GM19324 (cell line): ENCODE measurements at regions not wholly inside any gene's neighbourhood (a gene's known extent, or its start where the extent isn't known, plus 50 kb on each side); places are given as distances from the start of the nearest gene placed in this dataset.

Source experiments
- ATAC-seq: cut with Tn5 transposase; IDR thresholded peaks from one replicate; pipeline ENCODE4 v1.9.1; 2021; ENCODE audit warnings: mild to moderate bottlenecking, moderate library complexity; ENCODE audit not compliant: unreplicated experiment, low FRiP score

DNA sequence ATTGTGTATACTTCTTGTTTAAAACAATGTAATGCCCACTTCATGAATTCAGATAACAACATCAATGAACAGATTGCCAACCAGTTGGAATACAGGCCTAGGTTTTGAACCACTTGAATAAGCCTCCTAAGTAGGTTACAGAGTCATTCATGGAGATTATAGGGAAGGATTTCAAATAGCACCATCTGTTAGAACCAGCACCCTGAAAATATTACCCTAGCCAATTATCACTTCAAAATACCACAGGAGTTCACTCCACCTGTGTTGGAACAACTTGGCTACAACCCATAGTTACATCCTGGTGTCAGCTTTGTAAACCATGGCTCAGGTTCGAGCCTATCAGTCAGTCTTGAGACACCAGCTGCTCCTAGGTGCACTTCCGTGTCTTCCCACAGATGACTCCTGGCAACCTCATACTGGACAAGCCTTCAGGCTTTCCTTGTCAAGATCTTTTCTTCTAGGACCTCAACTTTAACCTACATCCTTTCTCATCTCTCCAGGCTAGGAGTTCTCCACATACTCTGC lies 350.0 kb downstream of the DEPDC1B start:
- no peak for ATAC-seq

DNA sequence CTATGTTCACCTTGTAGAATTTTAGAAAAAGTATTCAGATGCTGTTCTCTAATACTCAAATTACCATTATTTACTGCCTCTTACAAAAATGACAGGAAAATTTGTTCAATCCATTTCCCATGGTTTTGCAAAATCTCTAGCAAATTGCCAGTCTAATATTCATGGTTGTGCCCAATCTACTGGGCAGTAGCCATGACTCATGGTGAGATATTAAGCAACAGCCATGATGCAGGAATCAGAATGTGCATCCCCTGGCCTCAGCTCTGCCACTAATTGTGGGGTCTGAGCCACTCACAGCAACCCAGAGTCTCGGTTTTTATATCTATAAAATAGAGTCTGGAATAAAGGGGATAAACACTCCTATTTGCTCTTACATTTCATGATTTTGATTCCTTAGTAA lies 353.6 kb downstream of the DEPDC1B start:
- no peak for ATAC-seq

DNA sequence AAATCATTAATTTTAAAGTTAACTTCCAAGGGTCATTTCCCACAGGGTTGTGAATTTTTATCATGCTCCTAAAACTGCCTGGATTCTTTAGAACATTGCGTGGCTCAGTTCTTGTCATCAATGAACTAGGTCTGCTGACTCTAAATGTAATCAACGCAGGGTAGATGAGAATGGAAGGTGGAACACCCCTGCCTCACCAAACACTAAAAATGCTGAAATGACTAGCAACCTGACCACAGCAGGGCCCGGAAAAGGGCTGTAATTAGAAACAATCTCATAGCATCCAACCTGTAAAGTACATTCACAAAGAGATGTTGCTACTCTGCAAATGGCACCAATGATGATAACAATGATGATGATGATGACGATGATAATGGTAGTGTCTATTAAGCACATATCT lies 356.9 kb downstream of the DEPDC1B start:
- ATAC-seq = no peak

GRCh38 chr5:60340965-60341471 lies 358.9 kb downstream of the DEPDC1B start:
- ATAC-seq = no peak

GRCh38 chr5:60340326-60340725 lies 359.6 kb downstream of the DEPDC1B start:
- ATAC-seq = no peak

DNA sequence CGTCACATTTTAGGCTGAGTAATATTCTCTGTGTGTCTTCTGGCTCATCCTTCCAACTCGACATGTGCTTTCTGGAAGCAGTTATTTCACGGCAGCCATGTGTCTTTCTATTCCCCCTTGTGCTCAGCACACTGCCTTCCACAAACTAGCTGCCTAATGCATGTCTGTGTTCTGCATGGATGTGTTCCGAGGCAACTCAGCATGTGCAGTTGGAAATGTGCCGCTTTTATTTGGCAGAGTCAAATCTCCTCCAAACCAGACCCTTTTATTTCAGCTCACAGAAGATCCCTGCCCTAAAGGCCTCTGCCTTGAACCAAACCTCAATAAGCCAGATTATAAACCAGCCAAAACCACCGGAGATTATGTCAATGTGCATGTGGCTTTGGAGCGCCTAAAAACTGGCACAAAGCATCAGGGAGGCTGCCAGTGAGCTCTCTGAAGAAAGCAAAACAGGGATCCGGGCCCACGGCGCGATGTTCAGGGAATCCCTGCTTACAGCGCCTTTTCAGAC lies 360.2 kb downstream of the DEPDC1B start:
- ATAC-seq = no peak

DNA sequence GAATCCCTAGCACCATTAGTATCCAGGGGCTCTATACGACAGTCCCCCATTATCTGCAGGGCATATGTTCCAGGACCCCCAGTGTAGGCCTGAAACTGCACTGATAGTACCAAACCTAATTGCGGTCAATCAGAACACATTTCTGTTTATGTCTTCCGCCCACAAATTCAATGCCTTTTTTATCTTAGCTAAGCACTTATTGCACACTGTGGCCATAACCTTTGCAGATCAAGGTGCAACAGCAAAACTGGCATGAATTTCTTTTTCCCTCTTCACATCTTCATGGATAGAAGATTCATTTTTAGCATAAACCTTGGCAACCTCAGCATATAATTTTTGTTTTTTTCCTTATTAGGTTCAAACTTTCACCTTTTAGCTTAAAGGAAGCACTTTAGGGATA lies 361.1 kb downstream of the DEPDC1B start:
- ATAC-seq = no peak

- ATAC-seq = no peak
These were observed 363.5 kb downstream of the DEPDC1B start for GRCh38 chr5:60336491-60336890.

DNA sequence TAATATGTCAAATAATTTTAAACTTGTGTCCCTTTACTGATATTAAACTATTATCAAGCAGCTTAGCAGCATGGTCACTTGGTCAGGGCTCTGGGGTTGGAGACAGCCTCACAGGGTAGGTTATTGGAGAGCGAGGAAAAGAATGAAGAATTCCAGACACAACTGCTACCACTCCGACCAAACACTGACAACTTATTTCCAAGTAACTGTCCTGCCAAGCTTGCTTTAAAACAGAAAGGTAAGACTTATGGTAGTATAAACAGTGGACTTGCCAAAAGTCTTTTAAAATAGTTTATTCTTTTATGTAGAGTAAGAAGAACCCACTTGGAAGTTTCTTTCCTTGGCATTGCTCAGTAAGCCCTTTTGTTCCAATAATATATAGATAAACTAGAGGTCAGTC lies 364.1 kb downstream of the DEPDC1B start:
- no peak for ATAC-seq

GRCh38 chr5:60334281-60334713 lies 365.7 kb downstream of the DEPDC1B start:
- no peak for ATAC-seq

DNA sequence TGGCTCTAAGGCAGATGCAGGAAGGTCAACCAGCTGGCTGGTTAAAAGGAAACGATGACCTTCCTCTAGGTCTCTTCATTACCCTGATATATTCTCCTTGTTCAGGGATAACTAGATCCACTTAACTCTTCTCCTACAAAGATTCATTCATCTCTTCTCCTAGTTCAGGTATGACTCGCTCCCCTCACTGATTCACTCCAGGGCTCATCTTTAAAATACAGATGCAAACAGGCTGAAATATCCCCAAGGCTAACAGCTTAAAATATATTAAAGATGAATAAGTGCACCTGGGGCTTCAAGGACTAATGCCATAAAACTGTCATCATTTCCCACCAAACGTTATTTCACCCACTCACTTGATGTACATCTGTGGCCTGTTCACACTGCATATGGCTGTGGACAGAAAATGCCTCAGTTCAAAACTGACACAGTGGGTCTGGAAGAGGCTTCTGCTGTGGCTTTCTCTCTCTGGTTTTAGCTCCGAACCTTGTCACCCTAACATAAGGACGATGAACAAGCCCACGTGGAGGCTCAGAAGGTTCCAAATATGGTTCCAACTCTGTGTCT lies 366.9 kb downstream of the DEPDC1B start:
- ATAC-seq = no peak

- ATAC-seq = no peak
These were observed 367.5 kb downstream of the DEPDC1B start for GRCh38 chr5:60332244-60333004.

DNA sequence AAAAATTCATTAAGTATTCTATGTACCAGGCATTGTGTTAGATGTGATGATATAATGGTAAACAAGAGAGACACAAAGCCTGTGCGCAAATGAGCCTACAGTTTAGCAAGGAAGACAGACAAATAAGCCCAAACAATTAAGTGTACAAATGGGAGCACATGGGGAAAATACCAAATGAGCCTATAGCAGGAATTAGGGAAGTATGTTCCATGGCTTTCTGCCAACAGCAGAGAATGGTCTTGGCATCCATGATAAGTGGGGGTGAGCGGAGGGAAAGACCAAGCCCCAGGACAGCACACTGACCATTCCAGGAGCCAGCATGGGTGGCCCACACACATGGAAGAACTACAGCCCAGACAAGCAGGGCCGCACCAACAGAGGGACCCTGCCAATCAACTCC lies 369.7 kb downstream of the DEPDC1B start:
- no peak for ATAC-seq

- ATAC-seq = no peak
These were observed 374.1 kb downstream of the DEPDC1B start for GRCh38 chr5:60325870-60326269.

- ATAC-seq = no peak
These were observed 376.4 kb downstream of the DEPDC1B start for GRCh38 chr5:60323596-60323995.

DNA sequence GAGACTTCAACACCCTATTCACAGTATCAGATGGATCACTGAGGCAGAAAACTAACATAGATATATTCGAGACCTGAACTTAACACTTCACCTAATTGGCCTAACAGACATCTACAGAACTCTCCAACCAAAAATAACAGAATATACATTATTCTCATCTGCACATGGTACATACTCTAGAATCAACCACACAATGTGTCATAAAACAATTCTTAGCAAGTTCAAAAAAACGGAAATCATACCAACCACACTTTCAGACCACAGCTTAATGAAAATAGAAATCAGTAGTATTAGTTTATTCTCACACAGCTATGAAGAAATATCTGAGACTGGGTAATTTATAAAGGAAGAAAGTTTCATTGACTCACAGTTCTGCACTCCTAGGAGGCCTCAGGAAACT lies 387.9 kb downstream of the DEPDC1B start:
- ATAC-seq = no peak

- ATAC-seq = no peak
These were observed 400.0 kb downstream of the DEPDC1B start for GRCh38 chr5:60299944-60300343.

DNA sequence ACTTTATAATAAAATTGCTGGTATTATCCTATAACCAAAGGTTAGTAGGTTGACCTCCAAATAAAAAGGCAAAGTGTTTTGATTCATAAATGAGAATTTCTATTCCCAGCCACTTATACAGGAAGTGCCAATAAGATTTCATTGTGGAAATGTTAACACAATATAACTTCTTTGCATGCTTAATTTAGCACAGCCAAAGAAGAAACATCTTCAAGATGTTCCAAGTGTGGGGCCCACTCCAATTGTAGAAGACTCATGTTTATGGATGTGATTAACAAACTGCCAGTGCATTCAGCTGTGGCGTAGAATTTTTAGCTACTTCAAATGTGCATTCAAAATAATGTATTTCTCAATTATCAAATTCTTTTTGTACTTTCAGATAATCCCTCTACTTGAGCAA lies 402.3 kb downstream of the DEPDC1B start:
- ATAC-seq = no peak

GRCh38 chr5:60295423-60295822 lies 401.9 kb upstream of the PDE4D start:
- ATAC-seq = peak; percentile 60

DNA sequence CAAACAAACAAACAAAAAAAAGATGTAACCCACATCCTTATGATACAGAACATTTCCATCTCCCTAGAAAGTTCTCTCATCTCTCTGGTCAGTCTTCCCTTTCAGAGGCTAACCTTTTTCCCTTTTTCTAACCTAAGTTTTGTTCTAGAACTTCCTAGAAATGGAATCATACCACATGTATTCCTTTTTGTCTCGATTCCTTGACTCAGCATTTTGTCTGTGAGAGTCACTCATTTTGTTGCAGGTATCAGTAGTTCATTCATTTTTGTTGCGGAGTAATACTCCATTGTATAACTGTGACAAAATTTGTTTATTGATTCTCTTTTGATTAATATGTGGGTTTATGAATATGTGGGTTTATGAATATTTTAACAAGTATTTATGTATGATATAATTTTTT lies 400.0 kb upstream of the PDE4D start:
- ATAC-seq = no peak

DNA sequence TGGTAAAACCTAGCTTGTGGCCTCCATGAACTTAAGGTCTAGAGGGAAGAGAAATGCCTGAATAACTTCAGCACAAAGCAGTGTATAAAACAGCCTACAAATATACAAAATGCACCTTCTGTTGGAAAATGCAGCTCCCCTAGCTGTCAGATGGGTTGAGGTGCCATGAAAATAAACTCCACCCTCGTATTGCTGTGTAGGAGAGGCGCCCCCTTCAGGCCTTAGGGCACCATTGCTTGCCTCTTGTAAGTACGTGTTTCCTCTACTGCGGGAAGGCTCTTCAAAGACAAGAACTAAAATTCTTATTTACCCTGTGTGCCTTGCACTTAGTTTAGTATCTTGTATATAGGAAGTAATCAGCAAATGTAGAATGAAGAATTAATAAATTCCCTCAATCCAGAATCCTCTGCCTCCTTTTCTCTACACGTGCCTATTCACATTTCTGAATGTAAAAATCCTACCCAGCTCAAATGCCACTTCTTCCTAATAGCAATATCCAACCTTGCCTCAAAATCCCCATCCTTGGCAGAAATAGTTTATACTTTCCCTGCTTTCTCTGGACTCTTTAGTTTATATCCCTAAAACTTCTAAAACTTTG lies 393.7 kb upstream of the PDE4D start:
- ATAC-seq = peak; percentile 91
